B cell (primary cell): ENCODE measurements at regions not wholly inside any gene's neighbourhood (a gene's known extent, or its start where the extent isn't known, plus 50 kb on each side); places are given as distances from the start of the nearest gene placed in this dataset.
"Not testable (repeated sequence)": the region's sequence is repeated elsewhere in the genome, so short reads cannot be mapped to it uniquely, and the experiment has no call there.

Experiments
- ATAC-seq: fragments of 200-7000 bp; cut with Tn5 transposase; one replicate; pipeline ENCODE4 v1.10.0; 2021; ENCODE audit warnings: low read depth, mild to moderate bottlenecking, moderate number of reproducible peaks, moderate library complexity
- CTCF ChIA-PET: fragments of 350-600 bp; sonication (Branson Sonifier 250); formaldehyde crosslinking; loops from one replicate; lab custom pipeline; 2021; ENCODE audit warnings: antibody characterized with exemption, inconsistent platforms; lab: Charles Lee
- POLR2A ChIA-PET: fragments of 350-600 bp; sonication (Branson Sonifier 250); formaldehyde crosslinking; loops from one replicate; lab custom pipeline; 2021; ENCODE audit warnings: antibody characterized with exemption; lab: Charles Lee
- DNase-seq: peaks from one replicate; pipeline ENCODE4 v3.0.0; 2013
- H2AFZ ChIP-seq: 2 replicates; pipeline ENCODE4 v1.6.1; 2012; ENCODE audit warnings: mild to moderate bottlenecking, low read depth, low read length; ENCODE audit not compliant: insufficient read depth, poor library complexity, severe bottlenecking
- H3K27ac ChIP-seq, 2 donors: 1 replicate in 1 of 2; 2 replicates in 1 of 2; pipeline ENCODE4 v1.5.1; 2012 to 2013; ENCODE audit warnings: low read length in 2 of 2, mild to moderate bottlenecking in 2 of 2, moderate library complexity in 1 of 2
- H3K27me3 ChIP-seq, 4 experiments: fragments of 200-600 bp in 1 of 4; sonication (generic) in 1 of 4; replicated peaks in 1 of 4; 1 replicate in 2 of 4; 2 replicates in 2 of 4; pipeline versions ENCODE4 v1.6.1 to v1.7.0; 2013 to 2016; ENCODE audit warnings: low read length in 3 of 4, mild to moderate bottlenecking in 2 of 4, mixed read lengths in 1 of 4, moderate library complexity in 1 of 4; ENCODE audit not compliant: insufficient read depth in 4 of 4, control insufficient read depth in 3 of 4; ENCODE audit errors: control extremely low read depth in 1 of 4
- H3K36me3 ChIP-seq, 2 experiments: replicated peaks in 1 of 2; 1 replicate in 1 of 2; 2 replicates in 1 of 2; pipeline versions ENCODE4 v1.6.1 to v1.7.1; 2013; ENCODE audit warnings: low read length in 1 of 2; ENCODE audit not compliant: insufficient read depth in 2 of 2, control insufficient read depth in 1 of 2; ENCODE audit errors: control extremely low read depth in 1 of 2, extremely low read depth in 1 of 2
- H3K4me1 ChIP-seq, 2 donors: fragments of 200-600 bp in 1 of 2; sonication (generic) in 1 of 2; 1 replicate in 1 of 2; 2 replicates in 1 of 2; pipeline versions ENCODE4 v1.5.1 to v1.6.1; 2013 to 2017; ENCODE audit warnings: low read length in 2 of 2; ENCODE audit not compliant: control insufficient read depth in 2 of 2, insufficient read depth in 2 of 2
- H3K4me2 ChIP-seq: replicated peaks from 2 replicates; pipeline ENCODE3; 2012; ENCODE audit warnings: mild to moderate bottlenecking, low read depth, low read length; ENCODE audit not compliant: poor library complexity, severe bottlenecking
- H3K4me3 ChIP-seq, 5 experiments: fragments of 200-600 bp in 1 of 5; sonication (generic) in 1 of 5; 1 replicate in 3 of 5; 2 replicates in 2 of 5; pipeline versions ENCODE4 v1.5.1 to v1.7.0; 2011 to 2016; ENCODE audit warnings: low read length in 4 of 5, mild to moderate bottlenecking in 4 of 5, low read depth in 2 of 5, control low read depth in 1 of 5, moderate library complexity in 1 of 5; ENCODE audit not compliant: insufficient read depth in 1 of 5; ENCODE audit errors: control extremely low read depth in 1 of 5, extremely low read depth in 1 of 5
- H3K79me2 ChIP-seq: fragments of 200-600 bp; sonication (generic); one replicate; pipeline ENCODE4 v1.6.0; 2016; ENCODE audit warnings: low read length; ENCODE audit not compliant: control insufficient read depth, insufficient read depth
- H3K9ac ChIP-seq: fragments of 200-600 bp; sonication (generic); 2 replicates; pipeline ENCODE4 v1.6.1; 2017; ENCODE audit warnings: mild to moderate bottlenecking, low read length, moderate library complexity
- H3K9me3 ChIP-seq, 3 donors: one replicate each; pipeline versions ENCODE4 v1.6.1 to v1.7.1; 2013; ENCODE audit warnings: low read length in 2 of 3; ENCODE audit not compliant: control insufficient read depth in 2 of 3, insufficient read depth in 1 of 3; ENCODE audit errors: control extremely low read depth in 1 of 3
- H4K20me1 ChIP-seq: 2 replicates; pipeline ENCODE4 v1.6.0; 2012; ENCODE audit warnings: mild to moderate bottlenecking, low read length; ENCODE audit not compliant: insufficient read depth, control insufficient read depth, poor library complexity, severe bottlenecking
- H3K27ac Mint-ChIP-seq: one replicate; pipeline ENCODE4 v1.8.0; 2021; ENCODE audit warnings: mixed read lengths
- H3K27me3 Mint-ChIP-seq: one replicate; pipeline ENCODE4 v1.8.0; 2021; ENCODE audit warnings: mixed read lengths
- H3K4me1 Mint-ChIP-seq: one replicate; pipeline ENCODE4 v1.8.0; 2021; ENCODE audit warnings: mixed read lengths
- H3K4me3 Mint-ChIP-seq: one replicate; pipeline ENCODE4 v1.8.0; 2021; ENCODE audit warnings: mixed read lengths
- H3K9me3 Mint-ChIP-seq: one replicate; pipeline ENCODE4 v1.8.0; 2022; ENCODE audit warnings: mixed read lengths; ENCODE audit not compliant: insufficient read depth
- EZH2 ChIP-seq: IDR thresholded peaks from 2 replicates; pipeline ENCODE4 v1.6.1; 2012; ENCODE audit warnings: borderline replicate concordance, low read depth, mild to moderate bottlenecking, moderate library complexity, low read length; ENCODE audit not compliant: insufficient read depth, poor library complexity, severe bottlenecking
- WGBS: methylation state at CpG from one replicate; pipeline ENCODE4 v1.1.5; 2013; ENCODE audit warnings: missing lambda C conversion rate; ENCODE audit not compliant: insufficient coverage; 5-methylcytosine and 5-hydroxymethylcytosine counted together
- intact Hi-C: fragments of 100-400 bp; cut with micrococcal nuclease; formaldehyde crosslinking; loops from one replicate; pipeline ENCODE4 v1.10.0; 2022
- TF ChIP-seq, protein P1 (sequence below): fragments of 200-600 bp; IDR thresholded peaks from one replicate; pipeline ENCODE4 v1.8.0; 2022; ENCODE audit warnings: antibody characterized with exemption, mild to moderate bottlenecking

- ATAC-seq (no peak), DNase-seq (no peak)
- POLR2A ChIA-PET, result no interaction called here
- no peaks in the 10 kb centered on the region for H4K20me1 ChIP-seq
- no peak overlapping the region for H3K4me3 Mint-ChIP-seq
- peaks cover 3% of the 10 kb centered on the region for H3K27me3 Mint-ChIP-seq
- peaks cover 0 to 5% (median 0%) of the 10 kb centered on the region in 3 donors for H3K9me3 ChIP-seq
- no peak overlapping the region for H3K27ac ChIP-seq
- no peak for TF ChIP-seq EZH2
- TF ChIP-seq, protein P1, sequence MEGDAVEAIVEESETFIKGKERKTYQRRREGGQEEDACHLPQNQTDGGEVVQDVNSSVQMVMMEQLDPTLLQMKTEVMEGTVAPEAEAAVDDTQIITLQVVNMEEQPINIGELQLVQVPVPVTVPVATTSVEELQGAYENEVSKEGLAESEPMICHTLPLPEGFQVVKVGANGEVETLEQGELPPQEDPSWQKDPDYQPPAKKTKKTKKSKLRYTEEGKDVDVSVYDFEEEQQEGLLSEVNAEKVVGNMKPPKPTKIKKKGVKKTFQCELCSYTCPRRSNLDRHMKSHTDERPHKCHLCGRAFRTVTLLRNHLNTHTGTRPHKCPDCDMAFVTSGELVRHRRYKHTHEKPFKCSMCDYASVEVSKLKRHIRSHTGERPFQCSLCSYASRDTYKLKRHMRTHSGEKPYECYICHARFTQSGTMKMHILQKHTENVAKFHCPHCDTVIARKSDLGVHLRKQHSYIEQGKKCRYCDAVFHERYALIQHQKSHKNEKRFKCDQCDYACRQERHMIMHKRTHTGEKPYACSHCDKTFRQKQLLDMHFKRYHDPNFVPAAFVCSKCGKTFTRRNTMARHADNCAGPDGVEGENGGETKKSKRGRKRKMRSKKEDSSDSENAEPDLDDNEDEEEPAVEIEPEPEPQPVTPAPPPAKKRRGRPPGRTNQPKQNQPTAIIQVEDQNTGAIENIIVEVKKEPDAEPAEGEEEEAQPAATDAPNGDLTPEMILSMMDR, result no peak
- no peaks in the 10 kb centered on the region for H3K27me3 ChIP-seq
- intact Hi-C loops, result no loop called here
- no peak overlapping the region for H2AFZ ChIP-seq
- H3K79me2 ChIP-seq, result no peaks in the 10 kb centered on the region
- H3K9me3 Mint-ChIP-seq, result no peaks in the 10 kb centered on the region
- H3K4me1 Mint-ChIP-seq, result no peaks in the 10 kb centered on the region
- no peak overlapping the region for H3K27ac Mint-ChIP-seq
- CTCF ChIA-PET, result no interaction called here
- H3K4me2 ChIP-seq, result no peak overlapping the region
- no peak overlapping the region for H3K4me3 ChIP-seq
- WGBS, result 95% methylated on average over 8 of the region's 10 CpGs
- no peak overlapping the region for H3K9ac ChIP-seq
- H3K4me1 ChIP-seq, result no peaks in the 10 kb centered on the region
- H3K36me3 ChIP-seq, result no peaks in the 10 kb centered on the region
Observed at GRCh38 chr10:28768227-28768626, 90.9 kb downstream of the BAMBI start.

GRCh38 chr10:28769091-28769604 is 91.8 kb downstream of the BAMBI start:
- H3K27ac Mint-ChIP-seq, result no peak overlapping the region

GRCh38 chr10:28771580-28772090 is 94.3 kb downstream of the BAMBI start:
- POLR2A ChIA-PET, H3K9me3 ChIP-seq, H3K9ac ChIP-seq, ATAC-seq, H3K4me3 Mint-ChIP-seq, H3K36me3 ChIP-seq, CTCF ChIA-PET, H3K27me3 Mint-ChIP-seq, H3K4me1 Mint-ChIP-seq, intact Hi-C loops, H4K20me1 ChIP-seq, H3K4me1 ChIP-seq, H3K9me3 Mint-ChIP-seq, H3K27me3 ChIP-seq, H3K4me2 ChIP-seq, H3K79me2 ChIP-seq, H2AFZ ChIP-seq, DNase-seq, H3K27ac Mint-ChIP-seq, H3K4me3 ChIP-seq, H3K27ac ChIP-seq: not testable (repeated sequence)
- 99% methylated on average over 28 of the region's 36 CpGs for WGBS

More at GRCh38 chr10:28769091-28769604, 91.8 kb downstream of the BAMBI start:
- H3K27ac ChIP-seq, result no peak overlapping the region
- no peaks in the 10 kb centered on the region for H3K27me3 ChIP-seq
- H3K79me2 ChIP-seq, result no peaks in the 10 kb centered on the region
- ATAC-seq (no peak), DNase-seq (no peak)
- CTCF ChIA-PET, result no interaction called here
- no peaks in the 10 kb centered on the region for H4K20me1 ChIP-seq
- H3K27me3 Mint-ChIP-seq, result peaks cover 3% of the 10 kb centered on the region
- no peak overlapping the region for H3K4me2 ChIP-seq
- no peaks in the 10 kb centered on the region for H3K9me3 Mint-ChIP-seq
- WGBS, result 18% methylated on average over 3 of the region's 4 CpGs
- no peaks in the 10 kb centered on the region for H3K4me1 Mint-ChIP-seq
- peaks cover 0 to 5% (median 0%) of the 10 kb centered on the region in 3 donors for H3K9me3 ChIP-seq
- TF ChIP-seq, protein P1, result no peak
- TF ChIP-seq EZH2, result no peak
- H3K4me3 ChIP-seq, result no peak overlapping the region
- POLR2A ChIA-PET, result no interaction called here
- no peaks in the 10 kb centered on the region for H3K4me1 ChIP-seq
- no peak overlapping the region for H2AFZ ChIP-seq
- intact Hi-C loops, result no loop called here
- H3K36me3 ChIP-seq, result no peaks in the 10 kb centered on the region
- no peak overlapping the region for H3K4me3 Mint-ChIP-seq
- H3K9ac ChIP-seq, result no peak overlapping the region
